Fibroblast of pulmonary artery (primary cell): ENCODE measurements at regions not wholly inside any gene's neighbourhood (a gene's known extent, or its start where the extent isn't known, plus 50 kb on each side); places are given as distances from the start of the nearest gene placed in this dataset.
A peak's percentile ranks its signal among the peaks of the same experiment; 100 is the strongest.
"Not testable (repeated sequence)": the region's sequence is repeated elsewhere in the genome, so short reads cannot be mapped to it uniquely, and the experiment has no call there.

ENCODE experiments used
- DNase-seq: peaks from one replicate; pipeline ENCODE4 v3.0.0-alpha.2; 2010; ENCODE audit warnings: low read depth
- H3K4me3 ChIP-seq: replicated peaks from 2 replicates; pipeline ENCODE4 v1.5.1; 2011; ENCODE audit warnings: low read depth, mild to moderate bottlenecking, control low read depth, low read length, moderate library complexity
- CTCF ChIP-seq: IDR thresholded peaks from 2 replicates; pipeline ENCODE4 v1.5.1; 2011; ENCODE audit warnings: mild to moderate bottlenecking, control low read depth, low read length, inconsistent platforms; ENCODE audit errors: missing control alignments

GRCh38 chr4:103842637-103843239 is 123.0 kb upstream of the TACR3 start:
- no peak for DNase-seq
- no peak for TF ChIP-seq CTCF
- no peak overlapping the region for H3K4me3 ChIP-seq

GRCh38 chr4:103842076-103842475 is 122.3 kb upstream of the TACR3 start:
- no peak for TF ChIP-seq CTCF
- DNase-seq: no peak

GRCh38 chr4:103810308-103810707 is 90.5 kb upstream of the TACR3 start:
- not testable (repeated sequence) for DNase-seq, H3K4me3 ChIP-seq

More at GRCh38 chr4:103842076-103842475, 122.3 kb upstream of the TACR3 start:
- H3K4me3 ChIP-seq: no peak overlapping the region

- no peak for DNase-seq
Measured at GRCh38 chr4:103802766-103803165, 83.0 kb upstream of the TACR3 start.

GRCh38 chr4:103787057-103787456 is 67.3 kb upstream of the TACR3 start:
- DNase-seq: no peak
- no peak overlapping the region for H3K4me3 ChIP-seq
- TF ChIP-seq CTCF: no peak

More at GRCh38 chr4:103802766-103803165, 83.0 kb upstream of the TACR3 start:
- TF ChIP-seq CTCF: no peak
- H3K4me3 ChIP-seq: no peak overlapping the region

GRCh38 chr4:103786593-103786992 is 66.8 kb upstream of the TACR3 start:
- no peak for TF ChIP-seq CTCF
- DNase-seq: no peak
- no peak overlapping the region for H3K4me3 ChIP-seq

- peak; percentile 62 for DNase-seq
- TF ChIP-seq CTCF: peak; percentile 52
- H3K4me3 ChIP-seq: no peak overlapping the region
Measured at GRCh38 chr4:103786014-103786413, 66.2 kb upstream of the TACR3 start.

GRCh38 chr4:103778221-103778620 is 58.4 kb upstream of the TACR3 start:
- no peak overlapping the region for H3K4me3 ChIP-seq
- no peak for TF ChIP-seq CTCF
- no peak for DNase-seq
